GM19240 (cell line): ENCODE measurements at regions not wholly inside any gene's neighbourhood (a gene's known extent, or its start where the extent isn't known, plus 50 kb on each side); places are given as distances from the start of the nearest gene placed in this dataset.
"Not testable (repeated sequence)": the region's sequence is repeated elsewhere in the genome, so short reads cannot be mapped to it uniquely, and the experiment has no call there.

ENCODE experiments used
- DNase-seq: peaks from one replicate; pipeline ENCODE4 v3.0.0; 2011; ENCODE audit warnings: low spot score; ENCODE audit not compliant: insufficient read length

DNA sequence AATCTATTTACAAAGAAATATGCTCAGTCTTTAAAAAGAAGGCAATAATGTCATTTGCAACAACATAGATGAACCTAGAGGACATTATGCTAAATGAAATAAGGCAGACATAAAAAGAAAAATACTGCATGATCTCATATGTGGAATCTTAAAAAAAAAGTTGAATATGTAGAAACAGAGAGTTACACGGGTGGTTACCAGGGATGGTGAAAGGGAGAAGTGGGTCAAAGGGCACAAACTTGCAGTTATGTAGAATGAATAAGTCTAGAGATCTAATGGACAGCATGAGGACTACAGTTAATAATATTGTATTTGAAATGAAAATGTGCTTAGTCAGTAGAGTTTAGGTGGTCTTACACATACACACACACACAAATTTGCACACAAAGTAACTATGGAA is 88.2 kb upstream of the CCDC71L start:
- no peak for DNase-seq

- DNase-seq, result no peak
Observed at GRCh38 chr7:106750773-106751172, 89.8 kb upstream of the CCDC71L start.

DNA sequence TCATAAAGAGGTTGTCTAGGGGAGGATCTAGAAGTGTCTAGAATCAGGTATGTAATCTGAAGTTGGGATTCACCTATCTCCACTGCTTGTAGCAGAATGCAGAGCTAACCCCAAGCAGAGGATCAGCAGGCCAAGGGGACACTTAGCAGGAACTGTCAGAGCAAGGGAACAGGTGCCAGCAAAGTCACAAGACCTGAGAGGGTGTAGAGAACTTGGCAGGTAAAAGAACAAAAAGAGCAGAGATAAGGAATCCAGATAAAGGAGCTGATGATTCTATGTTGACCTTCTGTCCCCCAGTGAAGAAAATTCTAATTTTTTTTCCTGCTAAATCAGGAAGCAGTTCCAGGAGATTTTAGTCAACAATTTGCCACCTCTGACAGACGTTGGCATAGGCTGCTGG is 91.4 kb upstream of the CCDC71L start:
- no peak for DNase-seq

DNA sequence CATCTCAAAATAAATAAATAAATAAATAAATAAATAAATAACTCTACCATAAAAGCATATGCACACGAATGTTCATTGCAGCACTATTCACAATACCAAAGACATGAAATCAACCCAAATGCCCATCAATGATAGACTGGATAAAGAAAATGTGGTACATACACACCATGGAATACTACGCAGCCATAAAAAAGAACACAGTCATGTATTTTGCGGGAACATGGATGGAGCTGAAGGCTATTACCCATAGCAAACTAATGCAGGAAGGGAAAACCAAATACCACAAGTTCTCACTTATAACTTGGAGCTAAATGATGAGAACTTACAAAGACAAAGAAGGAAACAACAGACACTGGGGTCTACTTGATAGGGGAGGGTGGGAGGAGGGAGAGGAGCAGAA is 94.1 kb upstream of the CCDC71L start:
- DNase-seq, result not testable (repeated sequence)

DNA sequence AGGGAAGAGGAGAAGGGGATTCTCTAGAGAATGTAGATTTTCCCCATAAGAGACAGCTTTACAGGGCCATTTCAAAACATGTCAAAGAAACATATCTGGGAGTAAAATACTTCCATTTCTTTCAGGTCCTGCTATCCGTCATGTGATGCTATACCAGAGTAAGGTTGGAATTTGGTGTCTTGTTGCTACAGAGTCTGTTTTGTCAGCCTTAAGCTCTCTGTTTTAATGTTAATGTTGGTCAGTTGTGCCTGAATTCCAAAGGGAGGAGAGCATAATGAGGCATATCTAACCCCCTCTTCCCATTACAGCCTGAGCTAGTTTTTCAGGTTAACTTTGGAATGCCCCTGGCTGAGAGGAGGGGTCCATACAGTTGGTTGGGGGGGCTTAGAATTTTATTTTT is 94.7 kb upstream of the CCDC71L start:
- DNase-seq, result no peak

GRCh38 chr7:106756071-106756470 is 95.1 kb upstream of the CCDC71L start:
- no peak for DNase-seq

- DNase-seq, result no peak
Observed at GRCh38 chr7:106756884-106757283, 95.9 kb upstream of the CCDC71L start.

GRCh38 chr7:106757846-106758245 is 96.9 kb upstream of the CCDC71L start:
- no peak for DNase-seq

GRCh38 chr7:106762845-106763244 is 101.9 kb upstream of the CCDC71L start:
- DNase-seq, result not testable (repeated sequence)

- DNase-seq, result no peak
Observed at GRCh38 chr7:106763717-106764116, 101.4 kb upstream of the PIK3CG start.

- DNase-seq, result no peak
Observed at GRCh38 chr7:106765727-106766355, 99.2 kb upstream of the PIK3CG start.

- DNase-seq, result no peak
Observed at GRCh38 chr7:106766551-106766950, 98.5 kb upstream of the PIK3CG start.

DNA sequence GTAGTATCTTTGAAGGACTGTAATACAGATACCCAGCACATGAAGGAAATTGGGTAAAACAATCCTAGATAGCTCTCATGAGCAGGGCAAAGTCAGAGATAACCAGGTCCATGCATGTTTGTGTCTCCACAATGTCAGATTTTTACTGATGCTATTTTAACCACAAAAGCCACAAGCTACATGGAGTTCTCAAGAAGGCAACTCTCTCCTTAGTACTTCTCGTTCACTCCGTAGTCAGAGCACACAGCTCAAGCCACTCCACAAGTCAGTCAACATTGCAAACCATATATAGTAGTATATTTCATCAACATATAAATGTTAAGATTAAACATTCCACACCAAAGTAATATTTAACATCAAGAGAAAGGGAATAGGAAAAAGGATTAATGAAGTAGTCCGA is 98.0 kb upstream of the PIK3CG start:
- no peak for DNase-seq

DNA sequence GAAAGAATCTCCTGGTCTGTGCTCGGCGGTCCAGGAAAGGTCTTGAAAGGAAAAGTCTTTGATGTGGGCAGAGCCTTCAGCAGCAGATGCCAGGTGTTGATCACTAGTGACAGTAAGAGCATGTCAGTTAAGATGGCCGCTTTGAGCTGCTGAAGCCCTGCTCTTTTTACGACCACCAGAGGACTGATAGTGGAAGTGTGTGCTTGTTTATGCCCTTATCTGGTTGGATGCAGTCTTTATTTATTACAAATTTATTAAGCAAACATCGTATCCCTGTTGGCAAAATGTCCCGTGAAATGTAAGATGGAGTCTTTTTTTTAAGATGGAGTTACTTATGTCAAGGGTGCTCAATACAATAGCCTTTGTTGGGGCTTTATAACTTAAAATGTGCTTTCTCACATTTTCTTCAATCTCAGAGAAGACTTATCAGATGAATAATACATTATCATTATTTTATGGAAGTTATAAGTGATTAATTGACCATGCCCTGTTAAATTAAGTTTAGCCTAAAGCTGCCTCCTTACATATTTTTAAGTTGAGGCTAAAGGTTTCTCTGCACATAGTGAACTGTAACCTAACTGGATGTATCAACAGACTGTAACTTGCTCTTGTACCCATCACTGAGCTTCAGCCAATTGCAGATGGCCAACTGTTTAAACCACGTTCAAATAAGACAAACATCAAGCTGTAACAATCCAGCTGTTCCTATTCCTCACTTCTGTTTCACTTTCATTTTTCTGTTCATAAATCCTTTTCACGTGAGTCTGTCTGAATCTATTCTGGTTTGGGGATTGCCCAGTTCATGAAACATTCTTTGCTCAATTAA is 97.4 kb upstream of the PIK3CG start:
- DNase-seq, result no peak

- peak; percentile 6 for DNase-seq
Observed at GRCh38 chr7:106768324-106768751, 96.7 kb upstream of the PIK3CG start.

- no peak for DNase-seq
Observed at GRCh38 chr7:106770191-106770590, 94.9 kb upstream of the PIK3CG start.

GRCh38 chr7:106772655-106773108 is 92.4 kb upstream of the PIK3CG start:
- no peak for DNase-seq

GRCh38 chr7:106773228-106773627 is 91.9 kb upstream of the PIK3CG start:
- no peak for DNase-seq

- no peak for DNase-seq
Observed at GRCh38 chr7:106773721-106774120, 91.4 kb upstream of the PIK3CG start.

DNA sequence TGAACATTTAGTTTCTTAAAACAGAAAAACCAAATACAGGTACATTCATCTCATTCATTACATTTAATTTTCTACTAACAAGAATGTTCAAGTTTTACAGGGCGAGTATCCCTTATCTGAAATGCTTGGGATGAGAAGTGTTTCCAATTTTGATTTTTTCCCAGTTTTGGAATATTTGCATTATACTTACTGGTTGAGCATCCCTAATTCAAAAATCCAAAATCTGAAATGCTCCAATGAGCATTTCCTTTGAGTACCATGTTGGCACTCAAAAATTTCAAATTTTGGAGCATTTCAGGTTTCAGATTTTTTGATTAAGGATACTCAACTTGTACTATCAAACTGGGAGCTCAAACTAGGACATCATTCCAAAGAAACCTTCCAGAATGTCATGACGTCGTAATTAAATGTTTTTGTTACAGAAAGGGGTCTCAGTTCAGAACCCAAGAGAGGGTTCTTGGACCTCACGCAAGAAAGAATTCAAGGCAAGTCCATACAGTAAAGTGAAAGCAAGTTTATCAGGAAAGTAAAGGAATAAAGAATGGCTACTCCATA is 90.8 kb upstream of the PIK3CG start:
- no peak for DNase-seq

- DNase-seq, result no peak
Observed at GRCh38 chr7:106774768-106775551, 90.1 kb upstream of the PIK3CG start.

- no peak for DNase-seq
Observed at GRCh38 chr7:106775552-106775936, 89.5 kb upstream of the PIK3CG start.
